HFFc6 (cell line): ENCODE measurements at regions not wholly inside any gene's neighbourhood (a gene's known extent, or its start where the extent isn't known, plus 50 kb on each side); places are given as distances from the start of the nearest gene placed in this dataset.

Experiments used
- DNase-seq: peaks from one replicate; pipeline ENCODE4 v3.0.0-alpha.2; 2018
- H3K27ac Mint-ChIP-seq: 2 replicates; pipeline ENCODE4 v1.8.0; 2020; ENCODE audit warnings: mild to moderate bottlenecking, mixed read lengths
- H3K27me3 Mint-ChIP-seq: 2 replicates; pipeline ENCODE4 v1.8.0; 2021; ENCODE audit warnings: mild to moderate bottlenecking, moderate library complexity, mixed read lengths; ENCODE audit not compliant: insufficient read depth
- H3K36me3 Mint-ChIP-seq: 2 replicates; pipeline ENCODE4 v1.8.0; 2021; ENCODE audit warnings: low read depth, mixed read lengths
- H3K4me1 Mint-ChIP-seq: 2 replicates; pipeline ENCODE4 v1.8.0; 2020; ENCODE audit warnings: low read depth, mixed read lengths
- H3K4me3 Mint-ChIP-seq: 2 replicates; pipeline ENCODE4 v1.8.0; 2020; ENCODE audit warnings: mild to moderate bottlenecking, moderate library complexity, mixed read lengths
- H3K9me3 Mint-ChIP-seq: 2 replicates; pipeline ENCODE4 v1.8.0; 2020; ENCODE audit warnings: mild to moderate bottlenecking, mixed read lengths
- TF ChIP-seq, protein P1 (sequence below): fragments of 200-600 bp; sonication (generic); IDR thresholded peaks from 2 replicates; pipeline ENCODE4 v1.5.0; 2021; ENCODE audit warnings: antibody characterized with exemption, mild to moderate bottlenecking

DNA sequence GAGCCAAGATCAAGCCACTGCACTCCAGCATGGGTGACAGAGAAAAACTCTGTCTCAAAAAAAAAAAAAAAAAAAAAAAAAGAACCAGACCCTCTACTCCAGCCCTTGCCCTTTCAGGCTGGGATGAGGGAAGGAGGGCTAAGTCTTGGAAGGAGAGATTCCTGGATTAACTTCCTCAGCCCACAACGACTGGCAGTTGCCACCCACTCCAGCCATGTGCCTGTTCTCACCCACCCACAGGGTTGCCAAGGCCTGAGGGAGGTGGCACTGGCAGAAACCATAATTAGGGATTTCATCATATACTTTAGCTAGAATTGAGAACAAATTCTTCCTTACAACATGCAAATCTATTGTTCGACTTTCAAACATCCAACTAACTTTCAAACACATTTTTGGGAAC, 87.8 kb upstream of the SLC30A5 start:
- TF ChIP-seq, protein P1, sequence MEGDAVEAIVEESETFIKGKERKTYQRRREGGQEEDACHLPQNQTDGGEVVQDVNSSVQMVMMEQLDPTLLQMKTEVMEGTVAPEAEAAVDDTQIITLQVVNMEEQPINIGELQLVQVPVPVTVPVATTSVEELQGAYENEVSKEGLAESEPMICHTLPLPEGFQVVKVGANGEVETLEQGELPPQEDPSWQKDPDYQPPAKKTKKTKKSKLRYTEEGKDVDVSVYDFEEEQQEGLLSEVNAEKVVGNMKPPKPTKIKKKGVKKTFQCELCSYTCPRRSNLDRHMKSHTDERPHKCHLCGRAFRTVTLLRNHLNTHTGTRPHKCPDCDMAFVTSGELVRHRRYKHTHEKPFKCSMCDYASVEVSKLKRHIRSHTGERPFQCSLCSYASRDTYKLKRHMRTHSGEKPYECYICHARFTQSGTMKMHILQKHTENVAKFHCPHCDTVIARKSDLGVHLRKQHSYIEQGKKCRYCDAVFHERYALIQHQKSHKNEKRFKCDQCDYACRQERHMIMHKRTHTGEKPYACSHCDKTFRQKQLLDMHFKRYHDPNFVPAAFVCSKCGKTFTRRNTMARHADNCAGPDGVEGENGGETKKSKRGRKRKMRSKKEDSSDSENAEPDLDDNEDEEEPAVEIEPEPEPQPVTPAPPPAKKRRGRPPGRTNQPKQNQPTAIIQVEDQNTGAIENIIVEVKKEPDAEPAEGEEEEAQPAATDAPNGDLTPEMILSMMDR, result no peak
- Mint-ChIP-seq H3K27me3 (peaks cover 3% of the 10 kb centered on the region), H3K9me3 (no peaks in the 10 kb centered on the region), H3K36me3 (no peaks in the 10 kb centered on the region), H3K4me1 (peaks cover 6% of the 10 kb centered on the region; the same call in 1 of the 2 replicates), H3K27ac (no peak overlapping the region), H3K4me3 (no peak overlapping the region)
- no peak for DNase-seq

DNA sequence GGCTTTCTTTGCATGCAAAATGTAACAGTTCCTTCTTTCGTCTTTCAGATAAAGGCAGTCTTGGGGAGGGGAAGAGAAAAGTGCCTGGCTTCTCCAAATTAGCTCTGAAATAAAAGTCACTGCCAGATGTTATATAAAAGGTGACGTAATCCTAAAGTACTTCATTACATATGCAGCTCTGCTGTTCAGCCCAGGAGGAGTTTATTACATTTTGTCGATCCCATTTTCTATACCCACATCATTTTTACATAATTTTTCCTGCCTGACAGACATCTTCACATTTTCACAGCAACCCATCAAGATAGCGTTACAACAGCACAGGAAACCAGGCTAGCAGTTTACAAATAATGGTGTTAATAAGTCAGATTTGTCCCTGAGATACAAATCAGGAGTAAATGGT, 86.7 kb upstream of the SLC30A5 start:
- H3K9me3 Mint-ChIP-seq, result no peaks in the 10 kb centered on the region
- H3K4me3 Mint-ChIP-seq, result no peak overlapping the region
- no peak overlapping the region for H3K27ac Mint-ChIP-seq
- H3K27me3 Mint-ChIP-seq, result peaks cover 3% of the 10 kb centered on the region
- H3K4me1 Mint-ChIP-seq, result peaks cover 6% of the 10 kb centered on the region; the same call in 1 of the 2 replicates
- no peak for DNase-seq
- H3K36me3 Mint-ChIP-seq, result no peaks in the 10 kb centered on the region
- TF ChIP-seq, protein P1, result no peak

DNA sequence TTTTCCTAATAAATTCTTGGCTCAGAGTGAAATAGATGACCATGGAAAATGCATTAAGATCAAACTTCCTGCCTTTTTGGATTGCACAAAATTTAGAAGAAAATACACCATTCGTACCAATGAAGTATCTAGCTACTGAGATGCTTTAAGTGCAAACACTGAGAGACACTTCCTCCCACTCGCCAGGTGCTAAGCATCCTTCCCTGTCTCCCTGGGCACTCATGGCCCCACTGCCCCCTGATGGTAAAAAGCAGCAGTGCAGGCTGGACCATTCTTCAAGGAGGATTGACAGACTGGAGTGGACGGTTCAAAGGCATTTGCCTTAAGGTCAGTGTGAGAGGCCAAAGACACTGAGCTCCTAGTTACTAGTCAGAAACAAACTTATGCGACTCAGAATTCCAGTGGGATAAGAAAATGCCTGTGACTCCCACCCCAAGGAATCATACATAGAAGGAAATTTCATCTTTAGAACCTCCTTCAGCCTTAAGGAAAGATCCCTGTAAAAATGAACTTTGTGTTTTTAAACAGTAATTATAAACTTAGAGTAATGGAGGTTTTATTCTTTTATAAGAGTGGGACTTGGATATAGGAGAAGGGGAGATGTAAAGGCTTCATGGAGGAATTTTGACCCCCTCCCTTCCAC, 86.0 kb upstream of the SLC30A5 start:
- Mint-ChIP-seq H3K27ac (no peak overlapping the region), H3K4me1 (peaks cover 6% of the 10 kb centered on the region; the same call in 1 of the 2 replicates), H3K36me3 (no peaks in the 10 kb centered on the region), H3K27me3 (peaks cover 3% of the 10 kb centered on the region), H3K9me3 (no peaks in the 10 kb centered on the region), H3K4me3 (no peak overlapping the region)
- TF ChIP-seq, protein P1, result peak; percentile 90
- DNase-seq, result peak; percentile 25

DNA sequence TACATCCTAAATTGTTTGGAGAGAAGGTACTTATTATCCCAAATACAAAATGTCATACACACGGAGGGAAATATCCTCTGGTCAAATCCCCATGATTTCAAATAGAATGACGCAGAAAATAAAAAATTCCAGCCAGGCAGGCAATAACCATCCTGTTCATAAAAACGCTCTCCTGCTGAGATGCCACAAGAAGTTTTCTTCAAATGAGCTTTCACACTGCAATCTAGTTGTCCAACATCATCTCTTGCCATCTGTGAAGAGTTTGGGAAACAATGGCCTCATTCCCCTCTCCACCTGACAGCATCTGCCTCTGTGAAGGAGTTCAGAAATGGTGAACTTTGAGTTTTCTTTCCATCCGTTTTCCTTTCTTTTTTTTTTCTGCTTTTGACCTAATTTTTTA, 83.3 kb upstream of the SLC30A5 start:
- no peak overlapping the region for H3K27ac Mint-ChIP-seq
- no peaks in the 10 kb centered on the region for H3K4me1 Mint-ChIP-seq
- H3K36me3 Mint-ChIP-seq, result no peaks in the 10 kb centered on the region
- DNase-seq, result no peak
- H3K27me3 Mint-ChIP-seq, result peaks cover 7% of the 10 kb centered on the region
- no peak overlapping the region for H3K4me3 Mint-ChIP-seq
- TF ChIP-seq, protein P1, result no peak
- no peaks in the 10 kb centered on the region for H3K9me3 Mint-ChIP-seq

DNA sequence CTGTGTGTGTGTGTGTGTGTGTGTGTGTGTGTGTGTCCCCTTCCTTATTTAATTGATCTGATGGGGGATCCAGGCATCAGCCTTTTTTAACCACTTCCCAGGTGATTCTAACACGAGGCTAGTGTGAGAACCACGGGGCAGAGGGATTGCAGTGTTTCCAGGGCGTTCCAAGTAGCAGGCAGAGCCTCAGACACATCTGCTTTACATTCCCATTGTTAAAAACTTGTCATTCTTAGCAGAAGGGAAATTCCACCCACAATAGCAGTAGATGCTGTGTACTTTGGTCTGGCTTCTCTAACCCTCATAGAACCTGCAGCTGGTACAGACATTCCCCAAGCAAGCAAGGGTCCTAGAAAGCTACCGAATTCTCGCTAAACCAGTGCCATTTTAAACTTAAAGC, 81.9 kb upstream of the SLC30A5 start:
- peaks cover 10% of the 10 kb centered on the region for H3K27me3 Mint-ChIP-seq
- no peaks in the 10 kb centered on the region for H3K9me3 Mint-ChIP-seq
- TF ChIP-seq, protein P1, result no peak
- no peaks in the 10 kb centered on the region for H3K4me1 Mint-ChIP-seq
- H3K4me3 Mint-ChIP-seq, result no peak overlapping the region
- no peaks in the 10 kb centered on the region for H3K36me3 Mint-ChIP-seq
- DNase-seq, result no peak
- no peak overlapping the region for H3K27ac Mint-ChIP-seq
